PC-3 (cell line): ENCODE measurements at regions not wholly inside any gene's neighbourhood (a gene's known extent, or its start where the extent isn't known, plus 50 kb on each side); places are given as distances from the start of the nearest gene placed in this dataset.

Experiments used
- CTCF ChIP-seq: fragments of 300-600 bp; sonication (generic); conservative IDR thresholded peaks from 2 replicates; pipeline ENCODE4 v1.5.1; 2017; ENCODE audit warnings: antibody characterized with exemption, low read depth, mild to moderate bottlenecking, low read length
- EZH2 ChIP-seq: fragments of 300-600 bp; sonication (generic); IDR thresholded peaks from one replicate; pipeline ENCODE4 v1.6.1; 2017; ENCODE audit warnings: antibody characterized with exemption, mild to moderate bottlenecking, low read length; ENCODE audit not compliant: unreplicated experiment
- EZH2phosphoT487 ChIP-seq: fragments of 300-600 bp; sonication (generic); IDR thresholded peaks from 2 replicates; pipeline ENCODE4 v1.6.1; 2018; ENCODE audit warnings: mild to moderate bottlenecking, antibody characterized with exemption, low read length, borderline replicate concordance

- no peak for TF ChIP-seq CTCF
- no peak for TF ChIP-seq EZH2
- no peak for TF ChIP-seq EZH2phosphoT487
These were observed 884.3 kb upstream of the PCDH20 start for GRCh38 chr13:62299988-62300387.
